NCI-H1092 treated with DMSO at 0.1 percent for 48 hours (cell line): ENCODE measurements at regions not wholly inside any gene's neighbourhood (a gene's known extent, or its start where the extent isn't known, plus 50 kb on each side); places are given as distances from the start of the nearest gene placed in this dataset.
A peak's percentile ranks its signal among the peaks of the same experiment; 100 is the strongest.
"Not testable (repeated sequence)": the region's sequence is repeated elsewhere in the genome, so short reads cannot be mapped to it uniquely, and the experiment has no call there.

ENCODE experiments used
- DNase-seq: peaks from one replicate; lab custom pipeline; 2025; lab: John Stamatoyannopoulos, UW

DNA sequence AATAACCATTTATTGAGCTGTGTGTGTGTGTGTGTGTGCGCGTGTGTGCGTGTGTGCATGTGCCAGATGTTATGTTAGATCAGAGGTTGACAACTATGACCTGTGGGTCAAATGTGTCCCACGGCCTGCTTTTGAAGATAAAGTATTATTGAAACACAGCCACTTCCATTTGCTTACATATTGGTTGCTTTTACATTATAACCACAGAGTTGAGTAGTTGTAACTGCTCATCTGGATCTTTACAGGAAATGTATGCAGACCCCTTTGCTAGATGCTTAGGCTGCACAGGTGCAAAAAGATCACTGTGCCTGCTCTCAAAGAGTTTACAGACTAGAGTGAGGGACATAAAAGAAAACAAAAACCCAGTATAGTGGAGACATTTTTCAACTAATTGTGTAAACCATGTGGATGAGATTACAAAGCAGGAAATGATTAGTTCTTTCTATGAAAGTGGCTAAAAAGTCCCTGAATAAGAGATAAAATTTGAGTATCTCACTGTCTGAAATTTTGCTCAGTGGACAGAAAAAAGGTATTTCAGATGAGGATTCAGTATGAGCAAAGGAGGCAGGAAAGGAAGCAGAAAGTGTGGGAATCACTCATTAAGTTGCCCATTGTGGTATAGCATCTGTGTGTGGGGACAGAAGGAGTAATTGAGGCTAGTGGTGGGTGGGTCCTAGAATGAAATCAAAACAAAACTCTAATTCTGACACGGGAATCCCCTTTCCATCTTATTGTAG is 188.4 kb downstream of the PAH start:
- DNase-seq = no peak

DNA sequence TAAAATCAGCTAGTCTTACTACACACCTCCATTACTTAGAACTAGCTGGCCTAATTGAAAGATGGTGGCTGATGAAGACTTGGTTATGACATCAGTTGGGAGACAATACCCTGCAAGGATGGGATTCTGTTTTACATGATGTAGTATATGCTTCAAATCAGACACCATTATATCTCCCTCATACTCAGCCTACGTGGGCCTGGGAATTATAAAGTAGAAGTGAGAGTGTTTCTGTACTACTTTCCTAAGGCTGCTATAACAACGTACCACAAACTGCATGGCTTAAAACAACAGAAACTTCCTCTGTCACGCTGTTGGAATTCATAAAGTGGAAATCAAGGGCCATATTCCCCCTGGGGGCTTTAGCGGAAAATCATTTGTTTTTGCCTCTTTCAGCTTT is 190.4 kb downstream of the PAH start:
- no peak for DNase-seq

DNA sequence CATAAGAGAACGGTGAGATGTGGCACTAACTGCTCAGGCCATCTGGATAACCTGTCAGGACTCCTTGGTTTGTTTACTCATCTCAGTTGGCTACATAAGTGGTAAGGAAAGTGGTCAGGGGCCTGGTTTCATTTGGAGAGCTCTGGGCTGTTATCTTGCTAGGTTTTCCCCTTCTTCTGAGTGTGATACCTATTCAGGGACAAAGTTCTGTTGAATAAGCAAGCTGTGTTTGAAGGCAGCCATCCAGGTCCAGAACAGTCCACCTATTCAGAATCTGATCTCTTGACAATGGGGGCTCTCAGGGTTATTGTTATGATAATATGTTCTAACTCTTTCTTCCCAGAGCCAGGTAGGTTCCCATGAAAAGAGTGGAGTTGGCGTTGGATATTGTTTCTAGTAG is 194.9 kb downstream of the PAH start:
- no peak for DNase-seq

DNA sequence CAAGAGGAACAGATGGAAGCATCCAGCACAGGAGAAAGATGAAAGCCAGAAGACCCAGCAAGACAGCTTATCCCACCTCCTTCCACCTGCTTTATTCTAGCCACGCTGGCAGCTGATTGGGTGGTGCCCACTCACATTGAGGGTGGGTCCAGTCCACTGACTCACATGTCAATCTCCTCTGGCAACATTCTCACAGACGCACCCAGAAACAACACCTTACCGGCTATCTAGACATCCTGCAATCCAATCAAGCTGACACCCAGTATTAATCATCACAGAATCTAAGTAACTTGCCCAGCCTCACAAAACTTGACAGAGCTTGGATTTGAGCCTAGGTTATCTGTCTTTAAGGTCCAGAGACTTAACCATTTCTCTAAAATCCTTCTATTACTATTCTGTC is 208.9 kb downstream of the PAH start:
- no peak for DNase-seq

DNA sequence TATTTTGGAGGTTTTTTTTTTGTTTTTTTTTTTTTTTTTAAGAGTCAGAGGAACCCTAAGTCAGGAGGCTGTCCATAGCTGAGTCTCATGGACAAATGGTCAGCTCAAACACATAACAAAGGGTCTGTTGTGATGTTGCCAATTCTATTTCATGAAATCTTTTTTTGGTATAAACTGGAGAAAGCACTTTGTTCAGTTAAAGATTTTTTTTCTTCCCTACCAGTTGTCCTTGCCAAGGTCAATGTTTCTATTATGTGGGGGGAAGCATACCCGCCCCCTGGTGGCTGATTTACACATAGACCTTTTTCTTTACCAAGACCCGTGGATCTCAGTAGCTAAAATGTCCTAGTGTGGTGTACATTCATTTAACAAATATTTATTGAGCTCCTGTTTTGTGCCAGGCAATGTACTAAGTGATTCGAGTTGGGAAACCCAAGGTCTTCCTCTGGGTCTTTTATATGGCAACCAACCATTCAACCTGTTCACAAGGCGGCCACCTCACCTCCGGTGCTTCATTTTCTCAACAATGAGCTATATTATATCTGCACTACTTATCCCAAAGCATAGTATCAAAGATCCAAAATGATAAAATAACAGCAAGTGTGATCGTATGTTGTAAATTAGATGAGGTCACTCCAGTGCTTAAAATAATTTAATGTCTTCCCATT is 214.5 kb downstream of the PAH start:
- peak; percentile 3 for DNase-seq

DNA sequence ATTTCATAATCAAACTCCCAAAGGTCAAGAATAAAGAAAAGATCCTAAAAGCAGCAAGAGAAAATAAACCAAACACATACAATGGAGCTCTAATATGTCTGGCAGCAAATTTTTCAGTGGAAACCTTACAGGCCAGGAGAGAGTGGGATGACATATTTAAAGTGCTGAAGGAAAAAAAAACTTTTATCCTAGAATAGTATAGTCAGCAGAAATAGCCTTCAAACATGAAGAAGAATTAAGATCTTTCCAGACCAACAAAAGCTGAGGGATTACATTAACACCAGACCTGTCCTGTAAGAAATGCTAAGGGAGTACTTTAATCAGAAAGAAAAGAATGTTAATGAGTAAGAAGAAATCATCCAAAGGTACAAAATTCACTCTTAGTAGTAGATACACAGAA is 215.7 kb upstream of the IGF1 start:
- no peak for DNase-seq

DNA sequence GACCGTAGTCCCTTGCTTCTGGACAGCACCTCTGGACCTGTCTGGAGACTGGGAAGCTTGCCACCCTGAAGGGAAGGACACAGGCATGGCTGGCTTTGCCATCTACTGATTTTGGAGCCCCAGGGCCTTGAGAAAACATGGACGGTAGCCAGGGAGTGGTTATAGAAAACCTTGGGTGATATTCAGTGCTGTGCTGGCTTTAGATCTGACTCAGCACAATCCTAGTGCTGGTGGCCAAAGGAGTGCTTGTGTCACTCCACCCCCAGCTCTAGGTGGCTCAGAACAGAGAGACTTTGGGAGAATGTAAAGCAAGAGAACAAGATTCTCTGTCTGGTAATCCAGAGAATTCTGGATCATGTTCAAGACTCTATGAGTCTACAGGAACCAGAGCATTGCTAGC is 214.5 kb upstream of the IGF1 start:
- no peak for DNase-seq

DNA sequence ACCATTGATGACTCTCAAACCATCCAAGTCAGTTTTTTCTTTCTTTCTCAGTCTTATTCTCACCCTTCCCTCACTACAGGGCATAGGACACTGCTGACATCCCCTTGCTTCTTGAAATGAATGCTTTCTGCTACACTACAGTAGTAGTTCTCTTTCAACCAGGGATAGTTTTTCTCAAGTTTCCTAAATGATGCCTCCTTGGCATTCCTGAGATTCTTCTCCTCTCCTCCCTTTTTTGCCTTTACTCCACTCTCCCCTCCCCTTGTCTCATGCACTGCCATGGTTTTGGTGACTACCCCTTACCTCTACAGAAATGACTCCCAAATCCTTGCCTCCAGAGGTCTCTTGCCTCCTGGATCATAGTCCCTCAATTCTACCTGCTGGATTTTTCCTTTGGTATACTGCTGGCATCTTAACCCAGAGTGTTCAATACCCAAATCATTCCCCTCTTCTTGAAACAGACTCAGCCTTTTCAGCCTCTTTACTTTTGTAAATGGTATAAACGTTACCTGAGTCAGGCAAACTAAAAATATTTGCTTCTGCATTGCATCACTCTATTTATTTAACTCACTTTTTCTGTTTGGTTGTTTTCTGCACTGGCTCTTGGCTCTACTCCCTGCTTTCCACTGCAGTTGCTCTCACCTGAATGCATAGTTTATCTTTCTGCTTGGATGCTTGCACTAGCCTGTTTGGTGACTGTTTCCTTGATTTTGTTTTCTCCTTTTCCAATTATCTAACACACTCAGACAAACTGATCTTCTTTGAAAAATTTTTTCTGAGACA is 211.6 kb upstream of the IGF1 start:
- no peak for DNase-seq

DNA sequence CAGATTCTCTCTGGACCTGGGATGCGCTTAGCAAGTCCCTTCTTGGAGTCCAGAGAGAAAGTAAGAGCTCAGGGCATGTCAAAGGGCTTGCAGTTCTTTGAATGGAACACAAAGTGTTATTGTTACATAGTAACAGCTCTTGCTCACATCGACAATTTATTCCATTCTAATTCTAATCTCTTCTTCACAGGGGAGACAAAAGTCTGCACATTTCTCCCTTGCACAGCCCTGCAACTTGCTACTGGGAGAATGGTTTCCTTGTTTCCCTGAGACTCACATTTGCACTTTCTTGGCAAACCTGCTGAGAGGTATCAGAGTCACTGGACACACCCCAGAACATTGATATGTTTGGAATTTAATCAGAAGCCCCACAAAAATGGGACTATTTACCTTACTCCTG is 209.9 kb upstream of the IGF1 start:
- DNase-seq = no peak

DNA sequence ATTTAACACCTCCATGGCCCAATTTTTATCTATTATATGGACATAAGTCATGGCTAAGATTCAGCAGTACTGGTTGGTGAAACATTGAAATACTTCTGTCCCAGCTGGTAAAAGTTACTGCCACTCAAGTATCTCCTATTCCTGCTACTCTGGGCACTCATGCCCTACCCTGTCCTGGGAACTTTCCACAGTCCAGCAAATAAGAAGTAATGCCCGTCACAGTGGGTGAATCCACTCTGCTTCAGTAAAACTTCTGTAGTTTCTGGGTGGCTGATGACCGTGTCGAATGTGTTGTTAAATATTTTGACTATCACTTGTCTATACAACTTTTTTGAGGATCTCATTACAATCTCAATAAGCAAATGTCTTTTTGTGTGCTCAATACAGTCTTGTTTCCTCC is 209.3 kb upstream of the IGF1 start:
- DNase-seq = no peak

DNA sequence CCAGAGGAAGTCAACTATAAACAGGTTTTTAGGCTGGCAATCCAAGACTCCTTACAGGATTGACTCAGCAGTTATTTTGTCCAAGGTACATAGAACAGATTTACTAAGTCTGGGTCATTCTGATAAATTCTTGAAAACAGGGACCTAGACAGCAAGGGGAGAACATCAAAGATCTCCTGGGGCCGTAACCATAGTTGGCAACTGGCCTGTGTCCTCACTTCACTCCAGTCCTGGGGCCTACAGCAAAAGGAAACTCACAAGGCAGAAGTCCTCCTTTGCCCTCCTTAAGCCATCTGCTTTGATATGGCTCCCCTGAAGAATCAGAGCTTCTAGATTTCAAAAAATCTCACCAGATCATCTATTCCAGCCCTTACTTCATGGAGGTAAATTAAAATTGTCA is 207.2 kb upstream of the IGF1 start:
- DNase-seq = no peak

DNA sequence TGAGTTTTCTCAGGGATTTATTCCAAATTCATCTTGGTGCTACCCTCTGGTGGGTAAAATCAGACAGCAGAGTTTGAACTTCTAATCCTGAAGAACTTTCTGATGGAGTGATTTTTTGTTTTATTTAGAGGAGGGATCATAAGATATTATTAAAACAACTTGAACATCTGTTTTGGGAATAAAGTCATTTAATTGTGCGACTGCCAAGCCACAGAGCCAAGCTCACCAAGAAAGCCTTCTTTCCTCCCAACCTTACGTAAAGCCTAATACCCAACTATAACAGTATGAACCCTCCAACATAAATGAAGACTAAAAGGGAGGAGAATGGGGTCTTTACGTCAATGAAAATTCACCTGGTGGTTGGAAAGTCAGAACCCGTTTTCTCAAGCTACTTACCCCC is 205.5 kb upstream of the IGF1 start:
- DNase-seq = no peak

DNA sequence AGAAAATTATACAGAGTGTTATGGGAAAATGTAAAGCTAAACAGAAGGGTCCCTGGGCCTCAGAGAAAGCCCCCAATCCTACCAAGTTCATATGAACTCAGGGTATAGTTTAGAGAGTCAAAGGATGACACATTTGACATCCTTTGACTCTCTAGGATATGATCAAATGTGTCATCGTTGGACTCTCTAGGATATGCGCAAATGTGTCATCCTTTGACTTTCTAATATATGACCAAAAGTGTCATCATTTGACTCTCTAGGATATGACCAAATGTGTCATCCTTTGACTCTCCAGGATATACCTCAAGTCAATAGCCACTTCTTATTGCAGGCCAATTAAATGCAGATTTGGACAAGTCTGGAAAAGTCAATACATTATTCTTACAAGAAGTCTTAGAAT is 204.8 kb upstream of the IGF1 start:
- no peak for DNase-seq

DNA sequence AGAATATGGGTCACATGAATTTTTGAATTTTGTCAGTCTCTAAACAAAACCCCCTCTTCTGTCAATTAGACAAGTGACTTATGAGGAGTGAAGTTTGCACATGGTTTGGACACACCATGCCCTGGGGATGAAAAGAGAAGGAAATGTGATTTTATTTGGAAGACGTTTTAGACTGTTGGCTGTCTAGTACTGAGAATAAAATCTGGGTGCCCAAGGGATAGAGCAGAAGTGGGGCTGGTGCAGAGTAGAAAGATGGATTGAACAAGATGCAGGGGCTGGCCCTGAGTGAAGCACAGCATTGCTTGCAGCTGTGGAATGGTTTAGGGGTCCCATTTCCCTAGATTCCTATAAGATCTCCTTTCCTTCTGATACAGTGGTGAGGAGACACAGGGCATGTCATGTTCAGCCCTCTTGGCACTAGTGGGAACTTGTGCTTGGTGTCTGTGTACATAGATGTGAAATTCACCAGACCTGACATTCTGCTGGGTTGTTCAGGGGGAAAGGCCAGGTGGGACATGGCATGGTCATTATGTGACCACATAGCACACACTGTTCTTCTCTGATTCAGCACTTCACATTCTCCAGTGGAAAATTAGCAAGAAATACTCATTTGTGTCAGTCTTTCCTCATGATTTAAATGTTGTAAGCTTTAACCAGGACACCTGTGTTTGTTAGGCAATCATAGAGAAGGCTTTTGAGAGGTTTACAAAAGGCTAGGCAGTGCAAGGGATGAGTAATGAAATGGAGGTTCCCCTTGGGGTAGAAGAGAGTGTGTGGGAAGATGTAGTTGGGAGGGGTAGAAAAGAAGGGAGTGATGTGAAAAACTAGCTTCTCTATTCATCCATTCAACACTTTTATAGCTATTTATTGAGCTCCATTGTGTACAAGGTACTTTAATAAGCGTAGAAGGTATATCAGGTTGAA is 202.3 kb upstream of the IGF1 start:
- DNase-seq = no peak

DNA sequence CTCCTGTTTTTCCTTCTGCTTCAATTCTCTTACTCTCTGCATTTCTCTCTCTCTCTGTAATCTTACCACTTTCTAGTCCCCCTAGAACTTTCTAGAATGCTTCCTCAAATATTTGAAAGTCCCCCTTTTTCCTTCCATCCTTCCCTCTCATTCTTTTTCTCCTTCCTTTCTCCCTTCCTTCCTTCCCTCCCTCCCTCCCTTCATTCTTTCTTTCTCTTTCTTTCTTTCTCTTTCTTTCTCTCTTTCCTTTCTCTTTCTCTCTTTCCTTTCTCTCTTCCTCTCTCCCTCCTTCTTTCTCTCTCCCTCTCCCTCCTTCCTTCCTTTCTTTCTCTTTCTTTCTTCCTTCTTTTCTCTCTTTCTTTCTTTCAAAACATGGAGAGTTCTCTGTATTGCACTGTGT is 201.4 kb upstream of the IGF1 start:
- DNase-seq = no peak

DNA sequence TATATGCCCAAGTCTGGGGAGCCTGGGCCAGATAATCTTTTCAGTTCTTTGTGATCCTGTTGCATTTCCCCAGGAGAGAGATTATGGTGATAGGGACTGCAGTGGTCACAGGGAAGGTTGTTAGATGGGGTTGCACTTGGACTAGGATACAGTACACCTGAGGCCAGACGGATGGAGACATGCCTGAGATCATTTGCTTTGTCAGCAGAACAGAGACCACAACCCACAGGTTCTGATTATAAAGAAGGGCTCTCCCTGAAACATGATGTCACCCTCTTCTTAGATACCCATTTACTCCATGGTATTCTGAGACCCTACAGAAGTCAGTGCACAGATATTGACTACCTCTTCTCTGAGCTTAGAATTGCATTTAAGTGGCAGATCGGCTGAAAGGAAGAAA is 200.9 kb upstream of the IGF1 start:
- DNase-seq = no peak

DNA sequence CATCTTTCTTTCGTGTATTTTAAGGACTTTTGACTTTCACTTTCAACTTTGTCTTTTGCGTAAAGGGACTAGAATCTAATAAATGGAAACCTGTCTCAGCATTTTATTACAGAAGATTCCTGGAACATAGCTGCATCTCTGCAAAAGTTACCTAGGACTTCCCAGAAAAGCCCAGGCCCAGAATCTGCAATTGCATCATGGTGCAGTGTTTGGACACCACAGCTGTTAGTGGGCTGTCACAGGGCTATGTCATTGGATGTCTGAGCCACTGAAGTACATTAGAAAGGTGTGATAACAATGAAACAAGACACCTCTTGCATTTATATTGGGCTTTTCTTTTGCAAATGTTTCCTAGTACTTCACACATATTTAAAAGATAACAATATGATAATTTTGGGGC is 199.9 kb upstream of the IGF1 start:
- no peak for DNase-seq

DNA sequence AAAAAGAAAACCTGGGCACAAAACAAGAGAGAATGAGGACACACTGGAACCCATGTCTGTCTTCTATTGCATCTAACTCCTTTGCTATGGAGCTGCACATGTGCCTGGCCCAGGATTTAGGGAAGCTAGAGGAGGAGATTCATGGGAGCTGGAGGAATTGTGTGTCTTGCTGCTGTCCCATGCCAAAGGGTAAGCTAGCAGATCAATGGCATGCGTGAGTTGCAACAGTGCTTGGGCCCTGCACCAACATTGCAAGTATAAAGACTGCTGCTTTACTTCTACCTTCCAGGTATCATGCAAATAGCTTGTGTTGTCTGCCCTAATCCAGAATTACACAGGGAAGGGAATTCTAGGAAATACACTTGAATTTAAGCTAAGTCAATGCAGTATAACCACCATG is 196.4 kb upstream of the IGF1 start:
- no peak for DNase-seq

DNA sequence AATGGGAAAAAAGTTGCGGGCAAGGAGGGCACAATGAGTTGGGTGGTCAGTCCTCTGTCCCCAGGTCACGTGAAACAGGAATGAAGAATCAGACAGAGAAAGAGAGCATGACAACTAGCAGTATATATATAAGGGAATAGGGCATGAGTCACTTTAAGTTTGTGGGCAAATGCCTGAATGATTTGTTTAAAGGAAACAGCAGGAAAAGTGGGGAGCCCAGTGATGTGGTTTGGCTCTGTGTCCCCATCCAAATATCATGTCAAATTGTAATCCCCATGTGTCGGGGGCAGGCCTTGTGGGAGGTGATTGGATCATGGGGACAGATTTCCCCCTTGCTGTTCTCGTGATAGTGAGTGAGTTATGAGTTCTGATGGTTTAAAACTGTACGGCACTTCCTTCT is 195.3 kb upstream of the IGF1 start:
- DNase-seq = no peak

DNA sequence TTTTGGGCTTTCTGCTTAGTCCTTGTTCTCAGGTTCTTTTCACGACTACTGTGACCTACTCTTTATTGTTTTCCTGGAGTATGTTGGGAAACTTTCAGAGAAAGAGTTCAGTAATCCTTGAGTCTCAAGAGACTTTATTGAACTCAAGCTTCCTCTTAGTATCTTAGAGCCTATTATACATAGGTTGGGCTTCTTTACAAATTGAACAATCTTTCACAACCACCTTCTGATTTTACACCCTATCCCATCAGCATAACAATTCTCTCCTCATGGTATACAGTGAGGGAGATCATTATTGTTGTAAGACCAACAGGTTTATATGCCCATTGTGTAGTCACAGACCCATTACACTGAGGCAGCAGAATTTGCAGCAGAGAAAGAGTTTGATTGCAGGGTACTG is 193.2 kb upstream of the IGF1 start:
- DNase-seq = no peak

DNA sequence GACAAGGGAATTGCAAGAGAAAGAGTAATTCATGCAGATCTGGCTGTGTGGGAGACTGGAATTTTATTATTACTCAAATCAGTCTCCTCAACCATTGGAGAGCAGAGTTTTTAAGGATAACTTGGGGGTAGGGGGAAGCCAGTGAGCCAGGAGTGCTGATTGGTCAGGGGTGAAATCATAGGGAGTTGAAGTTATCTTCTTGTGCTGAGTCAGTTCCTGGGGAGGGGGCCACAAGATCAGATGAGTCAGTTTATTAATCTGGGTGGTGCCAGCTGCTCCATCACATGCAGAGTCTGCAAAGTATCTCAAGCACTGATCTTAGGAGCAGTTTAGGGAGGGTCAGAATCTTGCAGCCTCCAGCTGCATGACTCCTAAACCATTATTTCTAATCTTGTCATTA is 191.8 kb upstream of the IGF1 start:
- not testable (repeated sequence) for DNase-seq

DNA sequence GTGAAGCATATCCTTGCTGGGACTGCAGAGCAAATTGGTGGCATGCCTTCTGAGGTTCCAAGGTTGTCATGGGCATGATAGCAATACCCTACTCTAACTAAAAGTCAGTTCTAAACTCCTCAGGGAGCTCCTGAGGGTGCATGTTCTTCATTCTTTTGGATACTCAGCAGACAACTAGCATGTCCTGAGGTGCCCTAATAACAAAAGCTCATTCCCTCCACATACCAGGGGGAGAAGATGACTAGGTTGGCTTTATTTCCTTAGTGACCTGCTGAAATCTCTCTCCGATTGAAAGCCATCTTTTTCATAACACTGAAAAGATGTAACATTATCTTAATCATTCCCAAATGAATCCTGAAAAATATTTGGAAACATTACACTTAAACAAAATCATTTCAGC is 188.7 kb upstream of the IGF1 start:
- no peak for DNase-seq
